OCI-LY7 (cell line): ENCODE measurements at regions not wholly inside any gene's neighbourhood (a gene's known extent, or its start where the extent isn't known, plus 50 kb on each side); places are given as distances from the start of the nearest gene placed in this dataset.

Experiments used
- BruUV-seq: library from RNA; stranded (reverse); fragments of 400-500 nt; replicated peaks from 2 replicates; lab custom pipeline; 2021; lab: Mats Ljungman, UMichigan
- CTCF ChIA-PET: fragments of 300-600 bp; sonication (Branson Sonifier 250); formaldehyde crosslinking; loops from one replicate; lab custom pipeline; 2022; ENCODE audit warnings: antibody characterized with exemption; ENCODE audit not compliant: unreplicated experiment; lab: Charles Lee
- POLR2A ChIA-PET: fragments of 300-600 bp; sonication (Branson Sonifier 250); formaldehyde crosslinking; loops from one replicate; lab custom pipeline; 2022; ENCODE audit warnings: antibody characterized with exemption; lab: Charles Lee
- DNase-seq: peaks from one replicate; pipeline ENCODE4 v3.0.0-alpha.2; 2015; ENCODE audit warnings: low spot score
- H2AFZ ChIP-seq: fragments of 200-600 bp; sonication (generic), shearing (Covaris generic); 2 replicates; pipeline ENCODE4 v1.6.1; 2014; ENCODE audit warnings: mild to moderate bottlenecking, antibody characterized with exemption, low read length, moderate library complexity
- H3K27ac ChIP-seq: fragments of 200-600 bp; sonication (generic); 2 replicates; pipeline ENCODE4 v1.5.1; 2014; ENCODE audit warnings: mixed run types, low read depth, mild to moderate bottlenecking, moderate library complexity, low read length, inconsistent platforms; ENCODE audit not compliant: poor library complexity, severe bottlenecking
- H3K36me3 ChIP-seq: fragments of 200-600 bp; sonication (generic); 2 replicates; pipeline ENCODE4 v1.6.1; 2014; ENCODE audit warnings: mild to moderate bottlenecking, antibody characterized with exemption, low read length, moderate library complexity, mixed read lengths; ENCODE audit not compliant: insufficient read depth
- H3K4me1 ChIP-seq: fragments of 200-600 bp; sonication (generic); 2 replicates; pipeline ENCODE4 v1.5.1; 2014; ENCODE audit warnings: mild to moderate bottlenecking, low read length; ENCODE audit not compliant: insufficient read depth, poor library complexity, severe bottlenecking
- H3K4me2 ChIP-seq: fragments of 200-600 bp; sonication (generic); 2 replicates; pipeline ENCODE4 v1.6.1; 2014; ENCODE audit warnings: mild to moderate bottlenecking, low read length
- H3K4me3 ChIP-seq: fragments of 200-600 bp; sonication (generic); 2 replicates; pipeline ENCODE4 v1.5.1; 2014; ENCODE audit warnings: mild to moderate bottlenecking, low read depth, low read length; ENCODE audit not compliant: poor library complexity, severe bottlenecking
- H3K79me2 ChIP-seq: fragments of 200-600 bp; sonication (generic); 2 replicates; pipeline ENCODE4 v1.6.1; 2016; ENCODE audit warnings: low read depth, mild to moderate bottlenecking, low read length, moderate library complexity, mixed read lengths; ENCODE audit not compliant: insufficient read depth
- H3K9me2 ChIP-seq: fragments of 200-600 bp; sonication (generic); 2 replicates; pipeline ENCODE4 v1.6.1; 2016; ENCODE audit warnings: mild to moderate bottlenecking, low read length, mixed read lengths; ENCODE audit not compliant: insufficient read depth
- H3K9me3 ChIP-seq: fragments of 200-600 bp; sonication (generic); 2 replicates; pipeline ENCODE4 v1.6.1; 2014; ENCODE audit warnings: mild to moderate bottlenecking, mixed run types, low read length, mixed read lengths
- H4K20me1 ChIP-seq: fragments of 200-600 bp; sonication (generic); 2 replicates; pipeline ENCODE4 v1.6.1; 2014; ENCODE audit warnings: mild to moderate bottlenecking, antibody characterized with exemption, low read length, moderate library complexity, mixed read lengths; ENCODE audit not compliant: insufficient read depth
- EZH2phosphoT487 ChIP-seq: fragments of 200-600 bp; sonication (generic); IDR thresholded peaks from 2 replicates; pipeline ENCODE4 v1.6.1; 2018; ENCODE audit warnings: low read depth, borderline replicate concordance, mild to moderate bottlenecking, mixed run types, antibody characterized with exemption, low read length, moderate library complexity, mixed read lengths
- intact Hi-C: fragments of 100-400 bp; cut with micrococcal nuclease; formaldehyde crosslinking; loops from one replicate; pipeline ENCODE4 v1.10.0; 2022; ENCODE audit not compliant: unreplicated experiment
- TF ChIP-seq, protein P1 (sequence below): fragments of 200-600 bp; sonication (generic); conservative IDR thresholded peaks from 2 replicates; pipeline ENCODE4 v1.5.1; 2014; ENCODE audit warnings: mild to moderate bottlenecking, antibody characterized with exemption, low read length, moderate library complexity, mixed read lengths

DNA sequence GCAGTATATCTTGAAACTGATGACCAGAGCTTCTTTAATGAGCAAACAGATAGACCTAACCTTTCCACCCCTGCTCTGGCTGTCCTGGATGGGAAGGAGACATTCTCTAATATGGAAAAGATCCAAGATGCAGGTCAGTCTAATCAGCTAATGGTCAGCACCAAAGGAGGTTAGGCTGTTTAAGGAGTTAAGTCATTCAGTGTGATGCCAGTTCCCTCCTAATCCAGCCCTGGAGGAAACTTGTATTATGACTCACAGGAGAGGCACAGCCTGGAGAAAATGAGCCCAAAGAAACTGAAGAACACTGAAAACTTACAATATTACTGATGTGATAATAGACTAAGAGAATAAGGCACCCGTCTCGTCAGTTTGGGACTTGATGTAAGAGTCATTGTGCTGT, 323.0 kb downstream of the HNRNPD start:
- no TSS peak for BruUV-seq
- Histone ChIP-seq H3K27ac (no peak overlapping the region), H4K20me1 (no peaks in the 10 kb centered on the region), H3K36me3 (no peaks in the 10 kb centered on the region), H3K9me3 (no peaks in the 10 kb centered on the region), H3K4me3 (no peak overlapping the region), H3K4me2 (no peak overlapping the region), H3K79me2 (no peaks in the 10 kb centered on the region), H3K4me1 (no peaks in the 10 kb centered on the region), H2AFZ (no peak overlapping the region), H3K9me2 (no peaks in the 10 kb centered on the region)
- no peak for DNase-seq
- intact Hi-C loops: no loop called here
- ChIA-PET CTCF (no interaction called here), POLR2A (interaction anchor here (0.5 to 1.7 kb wide), 3 partner anchors 20 to 200 kb away, joined by 3 to 4 read pairs (median 3); no protein-coding TSS in a partner anchor)
- TF ChIP-seq, protein P1, sequence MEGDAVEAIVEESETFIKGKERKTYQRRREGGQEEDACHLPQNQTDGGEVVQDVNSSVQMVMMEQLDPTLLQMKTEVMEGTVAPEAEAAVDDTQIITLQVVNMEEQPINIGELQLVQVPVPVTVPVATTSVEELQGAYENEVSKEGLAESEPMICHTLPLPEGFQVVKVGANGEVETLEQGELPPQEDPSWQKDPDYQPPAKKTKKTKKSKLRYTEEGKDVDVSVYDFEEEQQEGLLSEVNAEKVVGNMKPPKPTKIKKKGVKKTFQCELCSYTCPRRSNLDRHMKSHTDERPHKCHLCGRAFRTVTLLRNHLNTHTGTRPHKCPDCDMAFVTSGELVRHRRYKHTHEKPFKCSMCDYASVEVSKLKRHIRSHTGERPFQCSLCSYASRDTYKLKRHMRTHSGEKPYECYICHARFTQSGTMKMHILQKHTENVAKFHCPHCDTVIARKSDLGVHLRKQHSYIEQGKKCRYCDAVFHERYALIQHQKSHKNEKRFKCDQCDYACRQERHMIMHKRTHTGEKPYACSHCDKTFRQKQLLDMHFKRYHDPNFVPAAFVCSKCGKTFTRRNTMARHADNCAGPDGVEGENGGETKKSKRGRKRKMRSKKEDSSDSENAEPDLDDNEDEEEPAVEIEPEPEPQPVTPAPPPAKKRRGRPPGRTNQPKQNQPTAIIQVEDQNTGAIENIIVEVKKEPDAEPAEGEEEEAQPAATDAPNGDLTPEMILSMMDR: no peak
- TF ChIP-seq EZH2phosphoT487: no peak

DNA sequence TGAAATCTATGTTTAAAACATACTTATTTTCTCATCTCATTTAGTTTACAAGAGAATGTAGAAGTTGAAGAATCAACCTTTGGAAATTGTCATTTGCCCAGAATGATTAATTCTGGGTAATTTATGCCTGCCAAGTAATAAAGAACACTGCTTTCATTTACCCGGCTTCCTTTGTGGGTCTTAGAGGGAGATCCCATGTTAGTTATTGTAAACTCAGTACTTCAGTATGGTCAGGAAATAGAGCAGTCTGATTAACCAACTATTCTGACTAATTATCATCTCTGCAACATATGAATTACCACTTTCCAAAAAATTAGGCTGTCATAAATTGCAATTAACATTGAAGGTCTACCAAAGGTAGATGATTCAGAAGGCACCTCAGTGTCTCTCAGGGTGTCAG, 324.5 kb downstream of the HNRNPD start:
- Histone ChIP-seq H3K4me3 (no peak overlapping the region), H3K4me2 (no peak overlapping the region), H3K36me3 (no peaks in the 10 kb centered on the region), H3K27ac (no peak overlapping the region), H3K4me1 (no peaks in the 10 kb centered on the region), H4K20me1 (no peaks in the 10 kb centered on the region), H2AFZ (no peak overlapping the region), H3K9me3 (no peaks in the 10 kb centered on the region), H3K79me2 (no peaks in the 10 kb centered on the region), H3K9me2 (no peaks in the 10 kb centered on the region)
- no peak for DNase-seq
- intact Hi-C loops: no loop called here
- TF ChIP-seq EZH2phosphoT487: no peak
- TF ChIP-seq, protein P1: no peak
- ChIA-PET POLR2A (interaction anchor here (1.1 kb wide), 1 partner anchor 649 kb away, joined by 3 read pairs; no protein-coding TSS in a partner anchor), CTCF (no interaction called here)
- BruUV-seq: no TSS peak

DNA sequence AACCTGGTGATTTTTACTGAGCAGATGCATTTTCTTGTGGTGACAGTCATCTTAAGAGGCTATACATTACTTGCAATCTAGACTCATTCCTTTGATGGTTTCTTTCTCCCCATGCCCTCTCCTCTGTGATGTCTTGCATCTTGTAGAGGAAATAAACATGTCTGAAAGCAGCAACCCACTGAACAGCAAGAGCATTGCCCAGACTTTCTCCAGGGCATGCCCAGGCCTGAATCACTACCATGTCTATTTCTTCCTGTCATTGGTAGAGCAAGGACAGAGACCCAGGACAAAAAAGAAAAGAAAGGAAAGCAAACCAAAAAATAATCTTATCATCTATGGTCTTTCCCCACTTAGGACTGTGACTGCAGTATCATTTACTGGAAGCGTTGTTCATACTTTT, 326.1 kb downstream of the HNRNPD start:
- Histone ChIP-seq H3K79me2 (no peaks in the 10 kb centered on the region), H3K27ac (no peak overlapping the region), H3K4me1 (no peaks in the 10 kb centered on the region), H4K20me1 (no peaks in the 10 kb centered on the region), H3K36me3 (no peaks in the 10 kb centered on the region), H3K9me2 (no peaks in the 10 kb centered on the region), H3K4me2 (no peak overlapping the region), H3K9me3 (no peaks in the 10 kb centered on the region), H2AFZ (no peak overlapping the region), H3K4me3 (no peak overlapping the region)
- TF ChIP-seq EZH2phosphoT487: no peak
- TF ChIP-seq, protein P1: no peak
- POLR2A ChIA-PET: no interaction called here
- CTCF ChIA-PET: no interaction called here
- intact Hi-C loops: no loop called here
- no peak for DNase-seq
- no TSS peak for BruUV-seq
